ENCODE measurements at regions not wholly inside any gene's neighbourhood (a gene's known extent, or its start where the extent isn't known, plus 50 kb on each side); places are given as distances from the start of the nearest gene placed in this dataset.

DNA sequence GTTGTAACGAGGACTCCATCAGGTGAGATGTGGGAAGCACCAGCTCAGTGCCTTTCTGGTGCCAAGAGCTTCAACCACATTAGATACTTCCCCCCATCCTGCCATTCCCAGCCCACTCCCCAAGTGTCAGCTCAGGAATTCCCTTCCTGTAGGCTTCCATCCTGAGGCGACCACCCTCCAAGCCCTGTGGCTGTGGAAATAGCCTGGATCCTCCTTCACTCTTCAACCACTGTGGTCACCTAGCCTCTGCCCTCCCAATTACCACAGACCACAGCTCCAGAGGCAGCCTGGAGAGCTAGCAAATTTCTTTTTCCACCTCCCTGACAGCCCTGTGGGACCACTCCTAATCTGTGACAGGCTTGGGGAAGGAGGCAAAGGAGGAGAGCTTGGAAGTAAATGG is 219.8 kb upstream of the MAP3K1 start:
- Histone ChIP-seq H3K9me3 (no peaks in the 10 kb centered on the region), H3K4me3 (no peak overlapping the region), H3K36me3 (ENCODE audit: insufficient read depth in 1 of 2, low read depth in 1 of 2) (no peaks in the 10 kb centered on the region), H3K27me3 (ENCODE audit: insufficient read depth in 3 of 3, low read length in 2 of 3) (no peaks in the 10 kb centered on the region), H3K4me1 (no peaks in the 10 kb centered on the region), H3K27ac (no peak overlapping the region)
- ATAC-seq (no peak), DNase-seq (no peak)
- TF ChIP-seq CTCF (IDR thresholded peaks at IDR 0.05): no peak
- WGBS, 3 donors: 95 to 100% (median 97%) methylated on average over 2 of the region's 2 CpGs
- intact Hi-C loops (cut with DNase I): no loop called here

DNA sequence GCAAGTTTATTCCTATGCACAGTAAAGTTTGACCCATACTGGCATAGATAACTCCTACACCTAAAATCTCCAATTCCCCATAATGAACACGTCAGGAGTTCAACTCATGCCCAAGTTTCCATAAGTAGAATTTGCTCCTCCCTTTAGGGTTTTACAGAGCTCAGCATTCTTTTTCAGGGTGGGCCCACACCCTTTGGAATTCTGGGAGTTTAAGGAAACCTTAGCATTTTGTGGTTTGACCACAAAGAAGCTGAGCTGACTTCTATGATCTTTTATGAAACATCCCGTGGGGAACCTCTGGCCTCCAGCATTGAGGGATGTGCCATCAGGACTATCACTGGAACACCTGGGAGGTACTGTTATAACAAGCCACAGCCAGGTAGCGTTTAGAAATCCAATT is 220.6 kb upstream of the MAP3K1 start:
- ATAC-seq (no peak), DNase-seq (no peak)
- H3K27me3 ChIP-seq (ENCODE audit: insufficient read depth in 3 of 3, low read length in 2 of 3): no peaks in the 10 kb centered on the region
- no peak for TF ChIP-seq CTCF (IDR thresholded peaks at IDR 0.05)
- H3K4me1 ChIP-seq: no peaks in the 10 kb centered on the region
- no peak overlapping the region for H3K4me3 ChIP-seq
- intact Hi-C loops (cut with DNase I): no loop called here
- no peak overlapping the region for H3K27ac ChIP-seq
- no peaks in the 10 kb centered on the region for H3K36me3 ChIP-seq (ENCODE audit: insufficient read depth in 1 of 2, low read depth in 1 of 2)
- H3K9me3 ChIP-seq: no peaks in the 10 kb centered on the region
- 73 to 97% (median 85%) methylated on average over 3 of the region's 3 CpGs for WGBS, 3 donors

- H3K4me3 ChIP-seq: no peak overlapping the region
- H3K27ac ChIP-seq: no peak overlapping the region
- intact Hi-C loops (cut with DNase I): no loop called here
- no peaks in the 10 kb centered on the region for H3K9me3 ChIP-seq
- no peak for TF ChIP-seq CTCF (IDR thresholded peaks at IDR 0.05)
- no peaks in the 10 kb centered on the region for H3K4me1 ChIP-seq
- no peaks in the 10 kb centered on the region for H3K27me3 ChIP-seq (ENCODE audit: insufficient read depth in 3 of 3, low read length in 2 of 3)
- H3K36me3 ChIP-seq (ENCODE audit: insufficient read depth in 1 of 2, low read depth in 1 of 2): no peaks in the 10 kb centered on the region
- ATAC-seq (no peak), DNase-seq (no peak)
- 96 to 97% (median 97%) methylated on average over 5 of the region's 5 CpGs for WGBS, 3 donors
These were observed 224.3 kb upstream of the MAP3K1 start for GRCh38 chr5:56591081-56591480.

DNA sequence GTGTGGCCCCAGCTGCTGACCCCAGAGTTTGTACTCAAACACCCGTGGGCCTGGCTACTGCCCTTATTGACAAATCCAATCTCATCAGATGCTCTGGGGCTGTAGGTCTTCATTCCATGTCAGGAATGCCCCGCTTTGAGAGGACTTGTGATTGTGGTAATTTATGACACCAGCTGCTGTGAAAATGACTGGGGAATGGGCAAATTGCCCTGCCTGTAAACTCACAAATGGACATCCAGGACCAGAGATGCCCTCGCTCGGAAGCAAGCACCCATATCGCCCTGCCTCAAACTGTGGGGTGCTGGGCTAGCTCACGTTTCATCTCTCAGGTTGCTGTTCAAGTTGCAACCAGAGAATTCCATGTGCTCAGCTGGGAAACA is 225.9 kb upstream of the MAP3K1 start:
- TF ChIP-seq CTCF (IDR thresholded peaks at IDR 0.05): no peak
- Histone ChIP-seq H3K36me3 (ENCODE audit: insufficient read depth in 1 of 2, low read depth in 1 of 2) (no peaks in the 10 kb centered on the region), H3K27ac (peak overlapping the region; percentile 10), H3K4me1 (no peaks in the 10 kb centered on the region), H3K27me3 (ENCODE audit: insufficient read depth in 3 of 3, low read length in 2 of 3) (no peaks in the 10 kb centered on the region), H3K9me3 (peaks cover under 1% of the 10 kb centered on the region), H3K4me3 (no peak overlapping the region)
- ATAC-seq: peak in 2 of 4 donors; percentile 7 to 23
- 20 to 30% (median 21%) methylated on average over 6 of the region's 6 CpGs for WGBS, 3 donors
- DNase-seq: no peak
- intact Hi-C loops (cut with DNase I): no loop called here

DNA sequence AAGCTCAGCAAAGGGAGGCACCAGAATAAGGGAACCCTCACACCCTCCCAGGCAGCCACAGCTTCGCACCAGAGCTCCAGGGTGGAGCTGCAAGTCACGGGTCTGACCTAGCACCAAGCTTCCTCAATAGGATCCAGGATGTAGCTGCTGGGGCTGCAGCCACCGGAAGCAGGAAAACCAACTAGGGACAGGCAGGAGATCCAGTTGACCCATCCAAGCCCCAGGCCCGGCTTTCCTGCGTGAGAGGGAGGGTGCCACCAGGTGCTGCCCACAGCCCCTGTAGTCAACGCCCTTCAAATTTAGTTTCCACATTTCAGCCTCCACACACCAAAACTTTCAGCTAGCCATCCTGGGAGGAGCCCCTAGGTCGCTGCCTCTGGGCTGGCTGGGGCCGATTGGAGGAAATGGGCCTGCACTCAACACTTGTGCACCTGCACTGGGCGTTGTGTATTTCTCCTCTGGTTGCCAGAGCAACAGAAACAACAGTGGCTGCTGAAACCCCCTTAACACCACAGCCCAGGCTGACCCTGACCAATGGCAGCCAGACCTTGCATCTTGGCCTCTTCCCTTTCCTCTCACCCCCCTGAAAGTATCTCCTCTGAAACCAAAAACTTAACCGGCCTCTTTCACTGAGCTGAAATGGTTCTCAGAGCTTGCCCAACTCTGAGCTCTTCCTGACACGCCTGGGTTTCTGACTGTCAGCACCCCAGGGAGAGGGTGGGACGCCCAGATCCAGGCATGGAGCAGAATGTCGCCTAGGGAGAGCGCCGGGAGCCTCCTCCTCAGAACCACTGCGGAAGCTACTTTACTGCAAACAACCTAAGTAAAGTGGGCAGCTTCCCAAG is 226.5 kb upstream of the MAP3K1 start:
- intact Hi-C loops (cut with DNase I): no loop called here

More for the DNA sequence above, 226.5 kb upstream of the MAP3K1 start:
- no peak overlapping the region for H3K4me3 ChIP-seq
- no peak for TF ChIP-seq CTCF (IDR thresholded peaks at IDR 0.05)
- H3K36me3 ChIP-seq (ENCODE audit: insufficient read depth in 1 of 2, low read depth in 1 of 2): no peaks in the 10 kb centered on the region
- no peaks in the 10 kb centered on the region for H3K27me3 ChIP-seq (ENCODE audit: insufficient read depth in 3 of 3, low read length in 2 of 3)
- DNase-seq (peak; percentile 72 to 87), ATAC-seq (peak; percentile 11 to 78 (median 56))
- 37 to 44% (median 41%) methylated on average over 16 of the region's 16 CpGs for WGBS, 3 donors
- H3K9me3 ChIP-seq: peaks cover 4% of the 10 kb centered on the region
- no peaks in the 10 kb centered on the region for H3K4me1 ChIP-seq
- peak overlapping the region; percentile 10 for H3K27ac ChIP-seq

Measured in psoas muscle (tissue), 7 donors.